ENCODE measurements at regions not wholly inside any gene's neighbourhood (a gene's known extent, or its start where the extent isn't known, plus 50 kb on each side); places are given as distances from the start of the nearest gene placed in this dataset.

- no peak; a peak in 1 of 4 replicates for TF ChIP-seq ZNF318 (IDR thresholded peaks at IDR 0.05; ENCODE audit: borderline replicate concordance in 1 of 2, low read depth in 1 of 2)
- no peak for TF ChIP-seq SRF (CRISPR knock-in tag; IDR thresholded peaks at IDR 0.05)
- TF ChIP-seq SAFB2 (IDR thresholded peaks at IDR 0.05; ENCODE audit: borderline replicate concordance, low read depth, low read length, severe bottlenecking) = no peak
- peak; percentile 25 for TF ChIP-seq TAF9B (IDR thresholded peaks at IDR 0.05; ENCODE audit: partially characterized antibody)
- TF ChIP-seq TARDBP (IDR thresholded peaks at IDR 0.05) = no peak
- no peak for TF ChIP-seq NFIC (IDR thresholded peaks at IDR 0.05)
- peak in 1 of 2 experiments; percentile 67; a peak in 2 of 4 replicates for TF ChIP-seq TEAD1 (CRISPR knock-in tag; IDR thresholded peaks at IDR 0.05)
- no peak for TF ChIP-seq NR2F6 (CRISPR knock-in tag; IDR thresholded peaks at IDR 0.05)
- TF ChIP-seq CBFA2T3 (IDR thresholded peaks at IDR 0.05) = peak; percentile 57; the same call in 1 of the 2 replicates
- no peak for TF ChIP-seq FOXA3 (CRISPR knock-in tag; conservative IDR thresholded peaks at IDR 0.05 in 1 of 2, IDR thresholded peaks at IDR 0.05 in 1 of 2)
- TF ChIP-seq E2F5 (CRISPR knock-in tag; IDR thresholded peaks at IDR 0.05) = no peak
- no peak for TF ChIP-seq POLR2B (IDR thresholded peaks at IDR 0.05; ENCODE audit: low read depth, partially characterized antibody)
- no peak for TF ChIP-seq MCM7 (IDR thresholded peaks at IDR 0.05)
- no peak for TF ChIP-seq ZNF655 (CRISPR knock-in tag; IDR thresholded peaks at IDR 0.05)
- TF ChIP-seq ZNF408 (CRISPR knock-in tag; IDR thresholded peaks at IDR 0.05; ENCODE audit: low read depth) = no peak
- TF ChIP-seq JUND (IDR thresholded peaks at IDR 0.05; ENCODE audit: borderline replicate concordance, low read depth, low read length) = peak; percentile 92
- TF ChIP-seq JUND (tag; IDR thresholded peaks at IDR 0.05; ENCODE audit: borderline replicate concordance, low read depth, low read length) = peak; percentile 90
- TF ChIP-seq EP300 (IDR thresholded peaks at IDR 0.05; ENCODE audit: low read length) = 0 out of 2 replicates have a peak, but pooled peaks have one; percentile 19
- no peak for TF ChIP-seq CBFB (CRISPR knock-in tag; IDR thresholded peaks at IDR 0.05)
- no peak for TF ChIP-seq ZNF75A (CRISPR knock-in tag; IDR thresholded peaks at IDR 0.05)
Measured at GRCh38 chr15:35696767-35697231, 150.8 kb upstream of the DPH6 start (continued).
